ENCODE measurements at regions not wholly inside any gene's neighbourhood (a gene's known extent, or its start where the extent isn't known, plus 50 kb on each side); places are given as distances from the start of the nearest gene placed in this dataset.

- H3K4me3 ChIP-seq (ENCODE audit: control insufficient read depth in 1 of 7, extremely low read depth in 1 of 7, insufficient read depth in 4 of 7, low read depth in 2 of 7, low read length in 6 of 7) = no peak overlapping the region
- H3K4me1 ChIP-seq (ENCODE audit: control extremely low read depth in 1 of 4, control insufficient read depth in 4 of 4, insufficient read depth in 4 of 4, low read length in 3 of 4) = peaks cover 0 to 8% (median 3%) of the 10 kb centered on the region in 4 experiments
- no peak for DNase-seq
- ChIA-PET POLR2A (no interaction called here), CTCF (interaction anchor here (1.2 kb wide), 1 partner anchor 13 kb away, joined by 4 read pairs; no protein-coding TSS in a partner anchor)
- no peaks in the 10 kb centered on the region for H3K36me3 ChIP-seq (ENCODE audit: control insufficient read depth in 4 of 4, insufficient read depth in 4 of 4, low read length in 3 of 4)
- H3K27me3 ChIP-seq (replicated peaks in 2 of 5; ENCODE audit: control insufficient read depth in 4 of 5, insufficient read depth in 5 of 5, low read length in 4 of 5) = peaks cover 0 to under 1% (median 0%) of the 10 kb centered on the region in 5 experiments
- WGBS (ENCODE audit: insufficient coverage) = 100% methylated on average over 5 of the region's 9 CpGs
- no peak overlapping the region for H3K27ac ChIP-seq (ENCODE audit: insufficient read depth in 1 of 2, low read depth in 1 of 2, low read length in 2 of 2, poor library complexity in 1 of 2, severe bottlenecking in 2 of 2)
- no peaks in the 10 kb centered on the region for H3K9me3 ChIP-seq (ENCODE audit: control extremely low read depth in 1 of 5, control insufficient read depth in 4 of 5, insufficient read depth in 2 of 5, low read depth in 1 of 5, low read length in 4 of 5)
Observed at GRCh38 chr12:131441638-131442336, 269.1 kb upstream of the SFSWAP start.

GRCh38 chr12:131442337-131442918 is 268.5 kb upstream of the SFSWAP start:
- CTCF ChIA-PET = interaction anchor here (1.2 kb wide), 1 partner anchor 12 kb away, joined by 4 read pairs; no protein-coding TSS in a partner anchor
- no peak for DNase-seq
- WGBS (ENCODE audit: insufficient coverage) = 77% methylated on average over 10 of the region's 14 CpGs
- no peaks in the 10 kb centered on the region for H3K27me3 ChIP-seq (replicated peaks in 2 of 5; ENCODE audit: control insufficient read depth in 4 of 5, insufficient read depth in 5 of 5, low read length in 4 of 5)
- H3K4me3 ChIP-seq (ENCODE audit: control insufficient read depth in 1 of 7, extremely low read depth in 1 of 7, insufficient read depth in 4 of 7, low read depth in 2 of 7, low read length in 6 of 7) = no peak overlapping the region
- peaks cover 0 to 2% (median under 1%) of the 10 kb centered on the region in 4 experiments for H3K4me1 ChIP-seq (ENCODE audit: control extremely low read depth in 1 of 4, control insufficient read depth in 4 of 4, insufficient read depth in 4 of 4, low read length in 3 of 4)
- POLR2A ChIA-PET = no interaction called here
- H3K36me3 ChIP-seq (ENCODE audit: control insufficient read depth in 4 of 4, insufficient read depth in 4 of 4, low read length in 3 of 4) = no peaks in the 10 kb centered on the region
- no peak overlapping the region for H3K27ac ChIP-seq (ENCODE audit: insufficient read depth in 1 of 2, low read depth in 1 of 2, low read length in 2 of 2, poor library complexity in 1 of 2, severe bottlenecking in 2 of 2)
- H3K9me3 ChIP-seq (ENCODE audit: control extremely low read depth in 1 of 5, control insufficient read depth in 4 of 5, insufficient read depth in 2 of 5, low read depth in 1 of 5, low read length in 4 of 5) = no peaks in the 10 kb centered on the region

GRCh38 chr12:131443019-131444000 is 267.6 kb upstream of the SFSWAP start:
- Histone ChIP-seq H3K27ac (ENCODE audit: insufficient read depth in 1 of 2, low read depth in 1 of 2, low read length in 2 of 2, poor library complexity in 1 of 2, severe bottlenecking in 2 of 2) (no peak overlapping the region), H3K9me3 (ENCODE audit: control extremely low read depth in 1 of 5, control insufficient read depth in 4 of 5, insufficient read depth in 2 of 5, low read depth in 1 of 5, low read length in 4 of 5) (peaks cover 0 to under 1% (median 0%) of the 10 kb centered on the region in 5 experiments), H3K27me3 (replicated peaks in 2 of 5; ENCODE audit: control insufficient read depth in 4 of 5, insufficient read depth in 5 of 5, low read length in 4 of 5) (no peaks in the 10 kb centered on the region), H3K36me3 (ENCODE audit: control insufficient read depth in 4 of 4, insufficient read depth in 4 of 4, low read length in 3 of 4) (no peaks in the 10 kb centered on the region), H3K4me3 (ENCODE audit: control insufficient read depth in 1 of 7, extremely low read depth in 1 of 7, insufficient read depth in 4 of 7, low read depth in 2 of 7, low read length in 6 of 7) (no peak overlapping the region), H3K4me1 (ENCODE audit: control extremely low read depth in 1 of 4, control insufficient read depth in 4 of 4, insufficient read depth in 4 of 4, low read length in 3 of 4) (peaks cover 0 to 1% (median 0%) of the 10 kb centered on the region in 4 experiments)
- ChIA-PET POLR2A (no interaction called here), CTCF (interaction anchor here (1.2 kb wide), 1 partner anchor 11 kb away, joined by 4 read pairs; no protein-coding TSS in a partner anchor)
- WGBS (ENCODE audit: insufficient coverage) = 89% methylated on average over 30 of the region's 36 CpGs
- no peak for DNase-seq

GRCh38 chr12:131444220-131445164 is 266.4 kb upstream of the SFSWAP start:
- Histone ChIP-seq H3K27me3 (replicated peaks in 2 of 5; ENCODE audit: control insufficient read depth in 4 of 5, insufficient read depth in 5 of 5, low read length in 4 of 5) (no peaks in the 10 kb centered on the region), H3K4me1 (ENCODE audit: control extremely low read depth in 1 of 4, control insufficient read depth in 4 of 4, insufficient read depth in 4 of 4, low read length in 3 of 4) (no peaks in the 10 kb centered on the region), H3K9me3 (ENCODE audit: control extremely low read depth in 1 of 5, control insufficient read depth in 4 of 5, insufficient read depth in 2 of 5, low read depth in 1 of 5, low read length in 4 of 5) (peaks cover 0 to 9% (median 0%) of the 10 kb centered on the region in 5 experiments), H3K4me3 (ENCODE audit: control insufficient read depth in 1 of 7, extremely low read depth in 1 of 7, insufficient read depth in 4 of 7, low read depth in 2 of 7, low read length in 6 of 7) (no peak overlapping the region), H3K27ac (ENCODE audit: insufficient read depth in 1 of 2, low read depth in 1 of 2, low read length in 2 of 2, poor library complexity in 1 of 2, severe bottlenecking in 2 of 2) (no peak overlapping the region), H3K36me3 (ENCODE audit: control insufficient read depth in 4 of 4, insufficient read depth in 4 of 4, low read length in 3 of 4) (no peaks in the 10 kb centered on the region)
- WGBS (ENCODE audit: insufficient coverage) = 91% methylated on average over 20 of the region's 24 CpGs
- ChIA-PET CTCF (no interaction called here), POLR2A (no interaction called here)
- DNase-seq = no peak

GRCh38 chr12:131445184-131445774 is 265.6 kb upstream of the SFSWAP start:
- H3K4me1 ChIP-seq (ENCODE audit: control extremely low read depth in 1 of 4, control insufficient read depth in 4 of 4, insufficient read depth in 4 of 4, low read length in 3 of 4) = no peaks in the 10 kb centered on the region
- ChIA-PET POLR2A (no interaction called here), CTCF (no interaction called here)
- WGBS (ENCODE audit: insufficient coverage) = 64% methylated on average over 9 of the region's 13 CpGs
- H3K27me3 ChIP-seq (replicated peaks in 2 of 5; ENCODE audit: control insufficient read depth in 4 of 5, insufficient read depth in 5 of 5, low read length in 4 of 5) = no peaks in the 10 kb centered on the region
- no peak for DNase-seq
- H3K9me3 ChIP-seq (ENCODE audit: control extremely low read depth in 1 of 5, control insufficient read depth in 4 of 5, insufficient read depth in 2 of 5, low read depth in 1 of 5, low read length in 4 of 5) = peaks cover 0 to 9% (median 0%) of the 10 kb centered on the region in 5 experiments
- no peak overlapping the region for H3K4me3 ChIP-seq (ENCODE audit: control insufficient read depth in 1 of 7, extremely low read depth in 1 of 7, insufficient read depth in 4 of 7, low read depth in 2 of 7, low read length in 6 of 7)
- no peaks in the 10 kb centered on the region for H3K36me3 ChIP-seq (ENCODE audit: control insufficient read depth in 4 of 4, insufficient read depth in 4 of 4, low read length in 3 of 4)
- no peak overlapping the region for H3K27ac ChIP-seq (ENCODE audit: insufficient read depth in 1 of 2, low read depth in 1 of 2, low read length in 2 of 2, poor library complexity in 1 of 2, severe bottlenecking in 2 of 2)

GRCh38 chr12:131445795-131446194 is 265.1 kb upstream of the SFSWAP start:
- no peaks in the 10 kb centered on the region for H3K4me1 ChIP-seq (ENCODE audit: control extremely low read depth in 1 of 4, control insufficient read depth in 4 of 4, insufficient read depth in 4 of 4, low read length in 3 of 4)
- CTCF ChIA-PET = no interaction called here
- no peak for DNase-seq
- H3K27ac ChIP-seq (ENCODE audit: insufficient read depth in 1 of 2, low read depth in 1 of 2, low read length in 2 of 2, poor library complexity in 1 of 2, severe bottlenecking in 2 of 2) = no peak overlapping the region
- no peaks in the 10 kb centered on the region for H3K36me3 ChIP-seq (ENCODE audit: control insufficient read depth in 4 of 4, insufficient read depth in 4 of 4, low read length in 3 of 4)
- peaks cover 0 to 9% (median 0%) of the 10 kb centered on the region in 5 experiments for H3K9me3 ChIP-seq (ENCODE audit: control extremely low read depth in 1 of 5, control insufficient read depth in 4 of 5, insufficient read depth in 2 of 5, low read depth in 1 of 5, low read length in 4 of 5)
- H3K27me3 ChIP-seq (replicated peaks in 2 of 5; ENCODE audit: control insufficient read depth in 4 of 5, insufficient read depth in 5 of 5, low read length in 4 of 5) = no peaks in the 10 kb centered on the region
- WGBS (ENCODE audit: insufficient coverage) = 89% methylated on average over 4 of the region's 12 CpGs
- H3K4me3 ChIP-seq (ENCODE audit: control insufficient read depth in 1 of 7, extremely low read depth in 1 of 7, insufficient read depth in 4 of 7, low read depth in 2 of 7, low read length in 6 of 7) = no peak overlapping the region
- POLR2A ChIA-PET = no interaction called here
